ENCODE measurements at regions not wholly inside any gene's neighbourhood (a gene's known extent, or its start where the extent isn't known, plus 50 kb on each side); places are given as distances from the start of the nearest gene placed in this dataset.

GRCh38 chr21:43304621-43305335, 122.2 kb downstream of the SIK1 start:
- TF ChIP-seq POLR2A (IDR thresholded peaks at IDR 0.05; ENCODE audit: low read length) (no peak), GATA1 (IDR thresholded peaks at IDR 0.05; ENCODE audit: low read depth, low read length) (no peak)
